ENCODE measurements at regions not wholly inside any gene's neighbourhood (a gene's known extent, or its start where the extent isn't known, plus 50 kb on each side); places are given as distances from the start of the nearest gene placed in this dataset.

GRCh38 chr4:12889054-12889453 lies 595.1 kb downstream of the RAB28 start:
- TF ChIP-seq CTCF (IDR thresholded peaks at IDR 0.05) (no peak), EZH2 (IDR thresholded peaks at IDR 0.05; ENCODE audit: borderline replicate concordance, insufficient read depth, low read depth, low read length, poor library complexity, severe bottlenecking) (no peak)

Measured in B cell (primary cell).